ENCODE measurements at regions not wholly inside any gene's neighbourhood (a gene's known extent, or its start where the extent isn't known, plus 50 kb on each side); places are given as distances from the start of the nearest gene placed in this dataset.

GRCh38 chr12:94802796-94803195, 152.4 kb upstream of the TMCC3 start:
- H3K36me3 ChIP-seq: no peaks in the 10 kb centered on the region
- intact Hi-C loops (cut with DNase I; ENCODE audit: low total_unique reads): no loop called here
- no peak for TF ChIP-seq CTCF (IDR thresholded peaks at IDR 0.05)
- DNase-seq: no peak
- H3K4me3 ChIP-seq: no peak overlapping the region
- no peaks in the 10 kb centered on the region for H3K4me1 ChIP-seq
- no peak overlapping the region for H3K27ac ChIP-seq
- no peaks in the 10 kb centered on the region for H3K9me3 ChIP-seq
- H3K27me3 ChIP-seq: peaks cover 0 to 2% of the 10 kb centered on the region in 2 donors

- H3K27me3 ChIP-seq: peaks cover 0 to 2% of the 10 kb centered on the region in 2 donors
- H3K36me3 ChIP-seq: no peaks in the 10 kb centered on the region
- H3K4me3 ChIP-seq: no peak overlapping the region
- intact Hi-C loops (cut with DNase I; ENCODE audit: low total_unique reads): no loop called here
- H3K9me3 ChIP-seq: no peaks in the 10 kb centered on the region
- DNase-seq: no peak
- H3K4me1 ChIP-seq: no peaks in the 10 kb centered on the region
- H3K27ac ChIP-seq: no peak overlapping the region
- no peak for TF ChIP-seq CTCF (IDR thresholded peaks at IDR 0.05)
Observed at GRCh38 chr12:94801745-94802144, 151.4 kb upstream of the TMCC3 start.

- no peak overlapping the region for H3K27ac ChIP-seq
- no peak for DNase-seq
- H3K9me3 ChIP-seq: no peaks in the 10 kb centered on the region
- no peaks in the 10 kb centered on the region for H3K36me3 ChIP-seq
- peaks cover 0 to 2% of the 10 kb centered on the region in 2 donors for H3K27me3 ChIP-seq
- no peaks in the 10 kb centered on the region for H3K4me1 ChIP-seq
- no peak overlapping the region for H3K4me3 ChIP-seq
- TF ChIP-seq CTCF (IDR thresholded peaks at IDR 0.05): no peak
- intact Hi-C loops (cut with DNase I; ENCODE audit: low total_unique reads): no loop called here
Observed at GRCh38 chr12:94799136-94799535, 148.8 kb upstream of the TMCC3 start.

- Histone ChIP-seq H3K27me3 (peaks cover 0 to 2% of the 10 kb centered on the region in 2 donors), H3K4me3 (no peak overlapping the region), H3K36me3 (no peaks in the 10 kb centered on the region), H3K4me1 (no peaks in the 10 kb centered on the region), H3K27ac (no peak overlapping the region), H3K9me3 (no peaks in the 10 kb centered on the region)
- intact Hi-C loops (cut with DNase I; ENCODE audit: low total_unique reads): no loop called here
- TF ChIP-seq CTCF (IDR thresholded peaks at IDR 0.05): no peak
- no peak for DNase-seq
Observed at GRCh38 chr12:94798113-94798512, 147.8 kb upstream of the TMCC3 start.

GRCh38 chr12:94795520-94795919, 145.2 kb upstream of the TMCC3 start:
- no peak overlapping the region for H3K27ac ChIP-seq
- no peak overlapping the region for H3K4me3 ChIP-seq
- peaks cover 0 to 2% of the 10 kb centered on the region in 2 donors for H3K27me3 ChIP-seq
- no peak for TF ChIP-seq CTCF (IDR thresholded peaks at IDR 0.05)
- no peaks in the 10 kb centered on the region for H3K4me1 ChIP-seq
- H3K9me3 ChIP-seq: no peaks in the 10 kb centered on the region
- H3K36me3 ChIP-seq: no peaks in the 10 kb centered on the region
- intact Hi-C loops (cut with DNase I; ENCODE audit: low total_unique reads): no loop called here
- no peak for DNase-seq

- H3K9me3 ChIP-seq: no peaks in the 10 kb centered on the region
- H3K4me3 ChIP-seq: no peak overlapping the region
- intact Hi-C loops (cut with DNase I; ENCODE audit: low total_unique reads): no loop called here
- DNase-seq: no peak
- H3K36me3 ChIP-seq: no peaks in the 10 kb centered on the region
- no peak for TF ChIP-seq CTCF (IDR thresholded peaks at IDR 0.05)
- H3K4me1 ChIP-seq: no peaks in the 10 kb centered on the region
- no peak overlapping the region for H3K27ac ChIP-seq
- peaks cover 0 to 2% of the 10 kb centered on the region in 2 donors for H3K27me3 ChIP-seq
Observed at GRCh38 chr12:94795044-94795443, 144.7 kb upstream of the TMCC3 start.

Data from tibial artery (tissue), 4 donors.